Lung (tissue), 11 donors: ENCODE measurements at regions not wholly inside any gene's neighbourhood (a gene's known extent, or its start where the extent isn't known, plus 50 kb on each side); places are given as distances from the start of the nearest gene placed in this dataset.

ENCODE experiments used
- ATAC-seq: fragments of 200-7000 bp; cut with Tn5 transposase; one replicate; pipeline ENCODE4 v1.9.1; 2020; ENCODE audit warnings: moderate number of reproducible peaks; ENCODE audit not compliant: insufficient read depth, low FRiP score
- DNase-seq, 3 donors: peaks; one replicate each; pipeline ENCODE4 v3.0.0-alpha.2; 2013 to 2017
- H3K27ac ChIP-seq, 2 donors: one replicate each; pipeline ENCODE4 v1.5.1; 2013; ENCODE audit warnings: mild to moderate bottlenecking in 2 of 2, moderate library complexity in 2 of 2, control low read depth in 1 of 2, inconsistent platforms in 1 of 2, low read depth in 1 of 2, low read length in 1 of 2
- H3K27me3 ChIP-seq, 3 donors: one replicate each; pipeline ENCODE4 v1.5.1; 2013; ENCODE audit warnings: low read length in 2 of 3; ENCODE audit not compliant: control insufficient read depth in 3 of 3, insufficient read depth in 3 of 3
- H3K36me3 ChIP-seq, 4 donors: one replicate each; pipeline ENCODE4 v1.5.1; 2013; ENCODE audit warnings: low read length in 4 of 4, mild to moderate bottlenecking in 1 of 4, moderate library complexity in 1 of 4; ENCODE audit not compliant: control insufficient read depth in 4 of 4, insufficient read depth in 4 of 4
- H3K4me1 ChIP-seq, 5 donors: one replicate each; pipeline ENCODE4 v1.5.1; 2013; ENCODE audit warnings: low read length in 5 of 5, mild to moderate bottlenecking in 2 of 5, moderate library complexity in 1 of 5; ENCODE audit not compliant: control insufficient read depth in 5 of 5, insufficient read depth in 5 of 5
- H3K4me3 ChIP-seq: one replicate; pipeline ENCODE4 v1.5.1; 2013; ENCODE audit warnings: mild to moderate bottlenecking, control low read depth, moderate library complexity
- H3K9ac ChIP-seq, 2 donors: one replicate each; pipeline ENCODE4 v1.5.1; 2013; ENCODE audit warnings: low read length in 2 of 2, control low read depth in 1 of 2; ENCODE audit not compliant: insufficient read depth in 1 of 2
- H3K9me3 ChIP-seq, 4 donors: one replicate each; pipeline ENCODE4 v1.5.1; 2013; ENCODE audit warnings: low read length in 3 of 4, mild to moderate bottlenecking in 1 of 4, moderate library complexity in 1 of 4; ENCODE audit not compliant: control insufficient read depth in 4 of 4, insufficient read depth in 3 of 4
- WGBS, 2 donors: extraction: QIAGEN DNeasy Blood & Tissue Kit; methylation state at CpG; one replicate each; pipeline ENCODE4 v1.1.7; 2013; 5-methylcytosine and 5-hydroxymethylcytosine counted together
- TF ChIP-seq, protein P1 (sequence below): IDR thresholded peaks from 2 replicates; pipeline ENCODE4 v1.5.1; 2012; ENCODE audit warnings: mild to moderate bottlenecking; ENCODE audit errors: control extremely low read depth, extremely low read depth
- donor health status: control.
- donor health status: control.
- donor health status: Bipolar disorder and iron deficiency.
- donor health status: healthy.
- donor health status: DM: yes; HTN: yes; CAD: no.

DNA sequence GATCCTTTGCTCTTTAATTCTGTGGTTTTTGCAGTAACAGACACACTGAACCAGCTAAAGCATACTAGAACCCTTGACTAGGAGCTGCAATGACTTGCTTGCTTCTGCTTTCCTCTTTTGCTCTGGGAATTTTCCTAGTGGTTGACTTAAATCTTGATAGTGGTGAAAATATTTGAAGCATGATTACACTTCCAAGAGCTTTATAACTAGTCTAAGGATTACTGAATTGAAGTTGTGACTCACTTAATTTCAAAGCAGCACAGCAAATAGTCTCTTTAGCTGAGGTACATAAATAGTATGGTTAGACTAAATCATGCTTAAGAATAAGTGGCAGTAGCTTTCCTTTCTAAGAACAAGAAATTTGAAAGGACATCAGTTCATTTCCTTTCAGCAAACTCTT, 513.5 kb upstream of the GBE1 start:
- Histone ChIP-seq H3K4me3 (no peak overlapping the region), H3K9ac (no peak overlapping the region), H3K27me3 (no peaks in the 10 kb centered on the region), H3K27ac (no peak overlapping the region), H3K4me1 (no peaks in the 10 kb centered on the region), H3K9me3 (no peaks in the 10 kb centered on the region), H3K36me3 (no peaks in the 10 kb centered on the region)
- TF ChIP-seq, protein P1, sequence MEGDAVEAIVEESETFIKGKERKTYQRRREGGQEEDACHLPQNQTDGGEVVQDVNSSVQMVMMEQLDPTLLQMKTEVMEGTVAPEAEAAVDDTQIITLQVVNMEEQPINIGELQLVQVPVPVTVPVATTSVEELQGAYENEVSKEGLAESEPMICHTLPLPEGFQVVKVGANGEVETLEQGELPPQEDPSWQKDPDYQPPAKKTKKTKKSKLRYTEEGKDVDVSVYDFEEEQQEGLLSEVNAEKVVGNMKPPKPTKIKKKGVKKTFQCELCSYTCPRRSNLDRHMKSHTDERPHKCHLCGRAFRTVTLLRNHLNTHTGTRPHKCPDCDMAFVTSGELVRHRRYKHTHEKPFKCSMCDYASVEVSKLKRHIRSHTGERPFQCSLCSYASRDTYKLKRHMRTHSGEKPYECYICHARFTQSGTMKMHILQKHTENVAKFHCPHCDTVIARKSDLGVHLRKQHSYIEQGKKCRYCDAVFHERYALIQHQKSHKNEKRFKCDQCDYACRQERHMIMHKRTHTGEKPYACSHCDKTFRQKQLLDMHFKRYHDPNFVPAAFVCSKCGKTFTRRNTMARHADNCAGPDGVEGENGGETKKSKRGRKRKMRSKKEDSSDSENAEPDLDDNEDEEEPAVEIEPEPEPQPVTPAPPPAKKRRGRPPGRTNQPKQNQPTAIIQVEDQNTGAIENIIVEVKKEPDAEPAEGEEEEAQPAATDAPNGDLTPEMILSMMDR: no peak
- DNase-seq: no peak
- ATAC-seq: no peak

- Histone ChIP-seq H3K4me1 (no peaks in the 10 kb centered on the region), H3K27ac (no peak overlapping the region), H3K9ac (no peak overlapping the region), H3K27me3 (no peaks in the 10 kb centered on the region), H3K4me3 (no peak overlapping the region), H3K36me3 (no peaks in the 10 kb centered on the region), H3K9me3 (no peaks in the 10 kb centered on the region)
- no peak for ATAC-seq
- TF ChIP-seq, protein P1: no peak
- DNase-seq: no peak
Observed at GRCh38 chr3:82265747-82266146, 504.3 kb upstream of the GBE1 start.

DNA sequence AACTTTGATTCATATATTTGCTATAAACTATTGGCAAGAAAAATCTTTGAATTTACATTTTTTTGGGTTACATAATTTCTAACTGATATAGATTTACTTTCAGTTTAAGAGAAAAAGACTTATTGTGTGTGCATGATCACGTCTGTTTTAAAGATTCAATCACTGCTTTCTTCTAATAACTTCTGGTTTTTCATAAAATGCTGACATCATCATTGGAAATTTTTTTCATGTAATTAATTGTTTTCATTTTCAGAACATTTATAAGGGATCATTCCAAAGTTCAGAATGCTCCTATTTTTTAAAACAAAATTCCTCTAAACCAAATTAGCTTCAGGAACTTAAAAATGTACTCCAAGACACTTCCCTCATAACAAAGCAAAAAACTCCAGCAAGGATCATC, 500.7 kb upstream of the GBE1 start:
- no peak overlapping the region for H3K4me3 ChIP-seq
- no peaks in the 10 kb centered on the region for H3K36me3 ChIP-seq
- DNase-seq: no peak
- no peak for ATAC-seq
- H3K4me1 ChIP-seq: no peaks in the 10 kb centered on the region
- no peak overlapping the region for H3K27ac ChIP-seq
- 65 to 70% methylated on average over 1 of the region's 1 CpG for WGBS, 2 donors
- no peaks in the 10 kb centered on the region for H3K9me3 ChIP-seq
- H3K27me3 ChIP-seq: no peaks in the 10 kb centered on the region
- H3K9ac ChIP-seq: no peak overlapping the region
- TF ChIP-seq, protein P1: no peak

DNA sequence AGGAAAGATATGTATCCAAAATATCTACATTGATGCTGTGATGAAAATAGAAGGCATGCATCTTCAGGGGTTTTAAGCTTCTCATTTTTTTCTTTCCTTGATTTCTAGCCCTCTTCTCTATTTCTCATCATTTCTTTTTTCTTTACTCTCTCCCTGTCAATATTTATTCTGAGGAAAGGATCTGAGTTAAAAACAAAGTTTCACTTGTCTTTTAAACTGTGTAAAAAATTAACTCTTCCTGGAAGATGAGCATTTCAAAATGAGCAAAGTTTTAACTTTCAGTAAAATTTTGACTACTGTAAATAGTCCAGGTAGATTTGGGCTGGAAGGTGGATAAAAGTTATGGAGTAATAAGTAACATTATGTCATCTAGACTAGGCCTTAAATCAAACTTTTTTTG, 500.2 kb upstream of the GBE1 start:
- ATAC-seq: no peak
- no peaks in the 10 kb centered on the region for H3K4me1 ChIP-seq
- H3K9ac ChIP-seq: no peak overlapping the region
- no peaks in the 10 kb centered on the region for H3K27me3 ChIP-seq
- H3K36me3 ChIP-seq: no peaks in the 10 kb centered on the region
- no peaks in the 10 kb centered on the region for H3K9me3 ChIP-seq
- H3K4me3 ChIP-seq: no peak overlapping the region
- H3K27ac ChIP-seq: no peak overlapping the region
- TF ChIP-seq, protein P1: no peak
- no peak for DNase-seq
